ENCODE measurements at regions not wholly inside any gene's neighbourhood (a gene's known extent, or its start where the extent isn't known, plus 50 kb on each side); places are given as distances from the start of the nearest gene placed in this dataset.

DNA sequence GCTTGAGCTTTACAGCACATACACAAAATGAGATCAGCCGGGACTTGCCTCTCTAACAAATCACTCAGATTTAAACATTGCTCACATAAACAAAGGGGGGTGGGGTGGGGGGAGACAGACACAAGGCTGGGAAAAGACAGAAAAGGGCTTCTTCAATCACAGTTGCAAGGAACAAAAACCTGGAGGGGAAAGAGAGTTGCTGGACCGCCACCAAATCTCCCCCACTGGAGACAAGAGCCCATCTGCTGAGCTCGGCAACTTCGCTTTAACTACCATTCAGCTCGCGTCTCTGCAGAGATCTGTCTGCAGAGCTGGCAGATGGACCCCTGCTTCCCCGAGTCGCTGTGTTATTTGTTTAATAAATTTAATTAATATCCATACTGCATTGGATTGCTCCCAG is 165.0 kb downstream of the RCN1 start:
- TF ChIP-seq ZNF24 (IDR thresholded peaks at IDR 0.05) (no peak), WIZ (CRISPR knock-in tag; IDR thresholded peaks at IDR 0.05) (no peak), ZNF720 (CRISPR knock-in tag; IDR thresholded peaks at IDR 0.05) (no peak), YY1 (IDR thresholded peaks at IDR 0.05; ENCODE audit: insufficient read depth, insufficient replicate concordance, low read depth, low read length) (no peak), ZNF367 (CRISPR knock-in tag; IDR thresholded peaks at IDR 0.05; ENCODE audit: borderline replicate concordance) (no peak), ZSCAN31 (CRISPR knock-in tag; IDR thresholded peaks at IDR 0.05; ENCODE audit: low read depth) (no peak), GABPA (IDR thresholded peaks at IDR 0.05; ENCODE audit: low read depth, low read length) (no peak), GABPA (CRISPR knock-in tag; IDR thresholded peaks at IDR 0.05; ENCODE audit: low read depth) (no peak), ZNF570 (CRISPR knock-in tag; IDR thresholded peaks at IDR 0.05; ENCODE audit: borderline replicate concordance) (no peak), ZNF354B (CRISPR knock-in tag; IDR thresholded peaks at IDR 0.05) (no peak)
- TF ChIP-seq, protein P1, sequence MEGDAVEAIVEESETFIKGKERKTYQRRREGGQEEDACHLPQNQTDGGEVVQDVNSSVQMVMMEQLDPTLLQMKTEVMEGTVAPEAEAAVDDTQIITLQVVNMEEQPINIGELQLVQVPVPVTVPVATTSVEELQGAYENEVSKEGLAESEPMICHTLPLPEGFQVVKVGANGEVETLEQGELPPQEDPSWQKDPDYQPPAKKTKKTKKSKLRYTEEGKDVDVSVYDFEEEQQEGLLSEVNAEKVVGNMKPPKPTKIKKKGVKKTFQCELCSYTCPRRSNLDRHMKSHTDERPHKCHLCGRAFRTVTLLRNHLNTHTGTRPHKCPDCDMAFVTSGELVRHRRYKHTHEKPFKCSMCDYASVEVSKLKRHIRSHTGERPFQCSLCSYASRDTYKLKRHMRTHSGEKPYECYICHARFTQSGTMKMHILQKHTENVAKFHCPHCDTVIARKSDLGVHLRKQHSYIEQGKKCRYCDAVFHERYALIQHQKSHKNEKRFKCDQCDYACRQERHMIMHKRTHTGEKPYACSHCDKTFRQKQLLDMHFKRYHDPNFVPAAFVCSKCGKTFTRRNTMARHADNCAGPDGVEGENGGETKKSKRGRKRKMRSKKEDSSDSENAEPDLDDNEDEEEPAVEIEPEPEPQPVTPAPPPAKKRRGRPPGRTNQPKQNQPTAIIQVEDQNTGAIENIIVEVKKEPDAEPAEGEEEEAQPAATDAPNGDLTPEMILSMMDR (CRISPR knock-in tag; IDR thresholded peaks at IDR 0.05) = no peak
- TF ChIP-seq, protein P2, sequence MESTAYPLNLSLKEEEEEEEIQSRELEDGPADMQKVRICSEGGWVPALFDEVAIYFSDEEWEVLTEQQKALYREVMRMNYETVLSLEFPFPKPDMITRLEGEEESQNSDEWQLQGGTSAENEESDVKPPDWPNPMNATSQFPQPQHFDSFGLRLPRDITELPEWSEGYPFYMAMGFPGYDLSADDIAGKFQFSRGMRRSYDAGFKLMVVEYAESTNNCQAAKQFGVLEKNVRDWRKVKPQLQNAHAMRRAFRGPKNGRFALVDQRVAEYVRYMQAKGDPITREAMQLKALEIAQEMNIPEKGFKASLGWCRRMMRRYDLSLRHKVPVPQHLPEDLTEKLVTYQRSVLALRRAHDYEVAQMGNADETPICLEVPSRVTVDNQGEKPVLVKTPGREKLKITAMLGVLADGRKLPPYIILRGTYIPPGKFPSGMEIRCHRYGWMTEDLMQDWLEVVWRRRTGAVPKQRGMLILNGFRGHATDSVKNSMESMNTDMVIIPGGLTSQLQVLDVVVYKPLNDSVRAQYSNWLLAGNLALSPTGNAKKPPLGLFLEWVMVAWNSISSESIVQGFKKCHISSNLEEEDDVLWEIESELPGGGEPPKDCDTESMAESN (CRISPR knock-in tag; conservative IDR thresholded peaks at IDR 0.05) = no peak
